HepG2 (cell line): ENCODE measurements at regions not wholly inside any gene's neighbourhood (a gene's known extent, or its start where the extent isn't known, plus 50 kb on each side); places are given as distances from the start of the nearest gene placed in this dataset.

Experiments used
- ATAC-seq: fragments of 200-7000 bp; cut with Tn5 transposase; 3 replicates; pipeline ENCODE4 v1.9.1; 2020; ENCODE audit warnings: mild to moderate bottlenecking, moderate library complexity
- BruUV-seq: library from RNA; stranded (reverse); fragments of 400-500 nt; replicated peaks from 2 replicates; lab custom pipeline; 2021; lab: Mats Ljungman, UMichigan
- CTCF ChIA-PET: fragments of 300-600 bp; formaldehyde crosslinking; extraction: SDS; loops from one replicate; lab custom pipeline; 2021; ENCODE audit warnings: low total read pairs, inconsistent platforms, low intra/inter-chr PET ratio; lab: Yijun Ruan, JAX
- POLR2A ChIA-PET: fragments of 350-600 bp; sonication (Branson Sonifier 250); formaldehyde crosslinking; loops from one replicate; lab custom pipeline; 2020; ENCODE audit warnings: antibody characterized with exemption, inconsistent platforms; lab: Yijun Ruan, JAX
- DNase-seq: peaks from one replicate; pipeline ENCODE4 v3.0.0-alpha.2; 2015; ENCODE audit warnings: low spot score
- FAIRE-seq: peaks from 3 replicates; lab custom pipeline; 2011; peaks lifted over from hg19 to GRCh38; lab: Jason Lieb, UNC
- H2AFZ ChIP-seq: one replicate; pipeline ENCODE4 v1.6.1; 2011; ENCODE audit warnings: low read length, inconsistent platforms
- H3K27ac ChIP-seq: fragments of 300-600 bp; 3 replicates; pipeline ENCODE4 v1.8.0; 2011; ENCODE audit warnings: mixed run types, mild to moderate bottlenecking, mixed read lengths, low read length, inconsistent platforms; ENCODE audit not compliant: insufficient read depth; ENCODE audit errors: extremely low read length
- H3K27me3 ChIP-seq, 2 experiments: fragments of 200-600 bp in 1 of 2; 2 replicates in 1 of 2; 3 replicates in 1 of 2; pipeline versions ENCODE4 v1.6.0 to v1.8.0; 2011; ENCODE audit warnings: low read length in 2 of 2, mild to moderate bottlenecking in 2 of 2, moderate library complexity in 2 of 2, inconsistent platforms in 1 of 2; ENCODE audit not compliant: insufficient read depth in 2 of 2, control insufficient read depth in 1 of 2
- H3K36me3 ChIP-seq, 2 experiments: fragments of 200-600 bp in 1 of 2; replicated peaks in 1 of 2; 2 replicates in 1 of 2; 3 replicates in 1 of 2; pipeline versions ENCODE4 v1.5.1 to v1.8.0; 2011; ENCODE audit warnings: low read length in 2 of 2, inconsistent platforms in 1 of 2; ENCODE audit not compliant: insufficient read depth in 2 of 2, control insufficient read depth in 1 of 2
- H3K4me1 ChIP-seq: 2 replicates; pipeline ENCODE4 v1.5.1; 2012; ENCODE audit warnings: low read length, inconsistent platforms; ENCODE audit not compliant: insufficient read depth
- H3K4me2 ChIP-seq: 2 replicates; pipeline ENCODE4 v1.6.0; 2011; ENCODE audit warnings: low read depth, low read length, inconsistent platforms
- H3K4me3 ChIP-seq, 3 experiments: fragments of 200-600 bp in 1 of 3; sonication (generic), shearing (Covaris generic) in 1 of 3; replicated peaks in 1 of 3; 2 replicates each; pipeline ENCODE4 v1.5.1; 2011 to 2016; ENCODE audit warnings: low read length in 3 of 3, inconsistent platforms in 2 of 3, low read depth in 2 of 3, mild to moderate bottlenecking in 2 of 3, control low read depth in 1 of 3, mixed read lengths in 1 of 3; ENCODE audit not compliant: insufficient read depth in 1 of 3
- H3K79me2 ChIP-seq: one replicate; pipeline ENCODE4 v1.6.1; 2011; ENCODE audit warnings: low read length, inconsistent platforms; ENCODE audit not compliant: insufficient read depth
- H3K9ac ChIP-seq: 2 replicates; pipeline ENCODE4 v1.6.0; 2011; ENCODE audit warnings: mild to moderate bottlenecking, low read depth, low read length, inconsistent platforms; ENCODE audit not compliant: insufficient read depth
- H3K9me3 ChIP-seq: 2 replicates; pipeline ENCODE4 v1.5.1; 2012; ENCODE audit warnings: mild to moderate bottlenecking, low read length
- H4K20me1 ChIP-seq: 2 replicates; pipeline ENCODE4 v1.6.0; 2011; ENCODE audit warnings: inconsistent platforms, mild to moderate bottlenecking, low read length, moderate library complexity; ENCODE audit not compliant: insufficient read depth
- E2F5 ChIP-seq: sonication (generic); formaldehyde crosslinking; conservative IDR thresholded peaks from 2 replicates; pipeline ENCODE4 v1.4.0; 2020; ENCODE audit warnings: missing genetic modification reagents
- FLYWCH1 ChIP-seq: sonication (generic); formaldehyde crosslinking; IDR thresholded peaks from 2 replicates; pipeline ENCODE4 v1.8.1; 2023; ENCODE audit warnings: mild to moderate bottlenecking, missing genetic modification reagents
- MED8 ChIP-seq: sonication (generic); formaldehyde crosslinking; IDR thresholded peaks from 2 replicates; pipeline ENCODE4 v1.8.1; 2023; ENCODE audit warnings: mild to moderate bottlenecking, missing genetic modification reagents; ENCODE audit not compliant: insufficient replicate concordance
- MEIS2 ChIP-seq: sonication (generic); formaldehyde crosslinking; IDR thresholded peaks from 2 replicates; pipeline ENCODE4 v1.9.0; 2021; ENCODE audit warnings: mild to moderate bottlenecking, missing genetic modification reagents
- RBM22 ChIP-seq: fragments of 200-400 bp; formaldehyde crosslinking; optimal IDR thresholded peaks from 2 replicates; pipeline ENCODE3; 2017; ENCODE audit warnings: mild to moderate bottlenecking, low read length, moderate library complexity
- RBM39 ChIP-seq: fragments of 200-400 bp; formaldehyde crosslinking; IDR thresholded peaks from one replicate; pipeline ENCODE4 v1.6.1; 2018; ENCODE audit warnings: antibody characterized with exemption, mild to moderate bottlenecking, low read depth, low read length; ENCODE audit not compliant: poor library complexity, severe bottlenecking
- RNF2 ChIP-seq: fragments of 450-650 bp; conservative IDR thresholded peaks from 2 replicates; pipeline ENCODE4 v1.6.1; 2016; ENCODE audit warnings: low read depth
- SP2 ChIP-seq: sonication (generic); formaldehyde crosslinking; IDR thresholded peaks from 2 replicates; pipeline ENCODE4 v1.5.1; 2020; ENCODE audit warnings: mild to moderate bottlenecking, missing genetic modification reagents
- ZMYM3 ChIP-seq: sonication (generic); formaldehyde crosslinking; IDR thresholded peaks from 2 replicates; pipeline ENCODE4 v1.5.1; 2020; ENCODE audit warnings: mild to moderate bottlenecking, missing genetic modification reagents
- ZNF383 ChIP-seq: sonication (generic); formaldehyde crosslinking; IDR thresholded peaks from 2 replicates; pipeline ENCODE4 v1.4.0; 2020; ENCODE audit warnings: missing genetic modification reagents, mild to moderate bottlenecking, borderline replicate concordance
- ZNF605 ChIP-seq: sonication (generic); formaldehyde crosslinking; IDR thresholded peaks from 2 replicates; pipeline ENCODE4 v1.8.0; 2022; ENCODE audit warnings: mild to moderate bottlenecking, missing genetic modification reagents
- ZNF674 ChIP-seq: sonication (generic); formaldehyde crosslinking; IDR thresholded peaks from 2 replicates; pipeline ENCODE4 v1.5.0; 2020; ENCODE audit warnings: low read depth, mild to moderate bottlenecking, missing genetic modification reagents
- ZSCAN25 ChIP-seq: sonication (generic); formaldehyde crosslinking; IDR thresholded peaks from 2 replicates; pipeline ENCODE4 v1.8.0; 2022; ENCODE audit warnings: mild to moderate bottlenecking, missing genetic modification reagents
- WGBS: methylation state at CpG from one replicate; pipeline ENCODE4 v1.1.6; 2017; ENCODE audit warnings: low lambda C conversion rate; 5-methylcytosine and 5-hydroxymethylcytosine counted together
- in situ Hi-C: cut with HindIII; loops from 2 replicates; pipeline ENCODE4 v1.10.0; 2017; ENCODE audit warnings: low pct_unique_long_range_greater_than_20kb; ENCODE audit not compliant: extremely low pct_ligation_motif_present
- intact Hi-C: fragments of 100-400 bp; cut with micrococcal nuclease; formaldehyde crosslinking; loops from one replicate; pipeline ENCODE4 v1.10.0; 2022; ENCODE audit not compliant: unreplicated experiment
- TF ChIP-seq, protein P1 (sequence below): sonication (generic); formaldehyde crosslinking; IDR thresholded peaks from 2 replicates; pipeline ENCODE4 v1.8.0; 2022; ENCODE audit warnings: mild to moderate bottlenecking, missing genetic modification reagents; ENCODE audit not compliant: insufficient replicate concordance

DNA sequence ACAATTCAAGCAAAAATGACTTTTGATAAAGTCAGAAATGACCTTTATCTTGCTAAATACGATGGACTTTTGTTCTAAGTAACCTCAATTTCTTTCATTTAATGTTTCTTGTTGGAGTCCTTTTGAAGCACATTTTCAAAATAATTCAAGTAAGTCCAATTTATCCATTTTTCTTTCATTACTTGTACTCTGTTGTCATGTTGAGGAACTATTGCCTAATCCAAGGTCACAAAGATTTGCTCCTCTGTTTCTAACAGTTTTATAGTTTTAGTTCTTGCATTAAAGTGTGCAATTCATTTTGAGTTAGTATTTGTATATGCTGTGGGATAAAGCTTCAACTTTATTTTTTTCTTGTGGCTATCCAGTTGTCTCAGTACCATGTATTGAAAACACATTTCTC is 66.7 kb downstream of the CCER1 start:
- Histone ChIP-seq H3K4me3 (no peak overlapping the region), H3K9me3 (peaks cover 4% of the 10 kb centered on the region; the same call in 1 of the 2 replicates), H3K27ac (no peak overlapping the region), H3K79me2 (no peaks in the 10 kb centered on the region), H3K9ac (no peak overlapping the region), H3K36me3 (no peaks in the 10 kb centered on the region), H2AFZ (no peak overlapping the region), H4K20me1 (no peaks in the 10 kb centered on the region), H3K27me3 (no peaks in the 10 kb centered on the region), H3K4me1 (no peaks in the 10 kb centered on the region), H3K4me2 (no peak overlapping the region)
- 0% methylated on average over 1 of the region's 1 CpG for WGBS
- TF ChIP-seq FLYWCH1 = no peak
- TF ChIP-seq, protein P1, sequence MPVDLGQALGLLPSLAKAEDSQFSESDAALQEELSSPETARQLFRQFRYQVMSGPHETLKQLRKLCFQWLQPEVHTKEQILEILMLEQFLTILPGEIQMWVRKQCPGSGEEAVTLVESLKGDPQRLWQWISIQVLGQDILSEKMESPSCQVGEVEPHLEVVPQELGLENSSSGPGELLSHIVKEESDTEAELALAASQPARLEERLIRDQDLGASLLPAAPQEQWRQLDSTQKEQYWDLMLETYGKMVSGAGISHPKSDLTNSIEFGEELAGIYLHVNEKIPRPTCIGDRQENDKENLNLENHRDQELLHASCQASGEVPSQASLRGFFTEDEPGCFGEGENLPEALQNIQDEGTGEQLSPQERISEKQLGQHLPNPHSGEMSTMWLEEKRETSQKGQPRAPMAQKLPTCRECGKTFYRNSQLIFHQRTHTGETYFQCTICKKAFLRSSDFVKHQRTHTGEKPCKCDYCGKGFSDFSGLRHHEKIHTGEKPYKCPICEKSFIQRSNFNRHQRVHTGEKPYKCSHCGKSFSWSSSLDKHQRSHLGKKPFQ (CRISPR knock-in tag) = no peak
- no peak for TF ChIP-seq E2F5 (CRISPR knock-in tag)
- TF ChIP-seq ZNF383 (CRISPR knock-in tag) = no peak
- no peak for TF ChIP-seq ZMYM3 (CRISPR knock-in tag)
- TF ChIP-seq RBM22 = no peak
- no peak for TF ChIP-seq RBM39
- no peak for TF ChIP-seq MED8 (CRISPR knock-in tag)
- no peak for TF ChIP-seq RNF2
- no peak for TF ChIP-seq ZSCAN25 (CRISPR knock-in tag)
- no peak for TF ChIP-seq SP2 (CRISPR knock-in tag)
- no peak for TF ChIP-seq ZNF674 (CRISPR knock-in tag)
- TF ChIP-seq ZNF605 (CRISPR knock-in tag) = no peak
- TF ChIP-seq MEIS2 (CRISPR knock-in tag) = no peak
- no TSS peak for BruUV-seq
- no peak for FAIRE-seq
- intact Hi-C loops (no loop called here), in situ Hi-C loops (no loop called here)
- ChIA-PET CTCF (no interaction called here), POLR2A (no interaction called here)
- DNase-seq = no peak
- ATAC-seq = no peak
